ENCODE measurements at regions not wholly inside any gene's neighbourhood (a gene's known extent, or its start where the extent isn't known, plus 50 kb on each side); places are given as distances from the start of the nearest gene placed in this dataset.
A peak's percentile ranks its signal among the peaks of the same experiment; 100 is the strongest.

DNA sequence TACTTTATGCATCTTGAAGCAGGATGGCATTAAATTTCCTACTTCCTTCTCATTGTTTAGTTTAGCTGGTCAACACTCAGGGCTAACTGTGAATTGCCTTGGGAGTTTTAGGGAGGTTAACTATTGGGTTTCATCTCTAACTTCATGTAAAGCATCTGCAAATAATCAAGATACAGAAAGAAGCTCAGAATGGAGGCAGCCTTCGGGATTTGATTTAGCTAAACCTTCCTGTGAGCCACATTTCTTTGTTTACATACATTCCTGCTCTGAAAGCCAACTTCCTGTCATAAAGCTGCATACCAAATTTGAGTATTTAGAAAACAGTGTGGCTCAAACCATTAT, 131.7 kb upstream of the PCDH18 start:
- peak in 1 of 2 experiments; percentile 41 for DNase-seq

DNA sequence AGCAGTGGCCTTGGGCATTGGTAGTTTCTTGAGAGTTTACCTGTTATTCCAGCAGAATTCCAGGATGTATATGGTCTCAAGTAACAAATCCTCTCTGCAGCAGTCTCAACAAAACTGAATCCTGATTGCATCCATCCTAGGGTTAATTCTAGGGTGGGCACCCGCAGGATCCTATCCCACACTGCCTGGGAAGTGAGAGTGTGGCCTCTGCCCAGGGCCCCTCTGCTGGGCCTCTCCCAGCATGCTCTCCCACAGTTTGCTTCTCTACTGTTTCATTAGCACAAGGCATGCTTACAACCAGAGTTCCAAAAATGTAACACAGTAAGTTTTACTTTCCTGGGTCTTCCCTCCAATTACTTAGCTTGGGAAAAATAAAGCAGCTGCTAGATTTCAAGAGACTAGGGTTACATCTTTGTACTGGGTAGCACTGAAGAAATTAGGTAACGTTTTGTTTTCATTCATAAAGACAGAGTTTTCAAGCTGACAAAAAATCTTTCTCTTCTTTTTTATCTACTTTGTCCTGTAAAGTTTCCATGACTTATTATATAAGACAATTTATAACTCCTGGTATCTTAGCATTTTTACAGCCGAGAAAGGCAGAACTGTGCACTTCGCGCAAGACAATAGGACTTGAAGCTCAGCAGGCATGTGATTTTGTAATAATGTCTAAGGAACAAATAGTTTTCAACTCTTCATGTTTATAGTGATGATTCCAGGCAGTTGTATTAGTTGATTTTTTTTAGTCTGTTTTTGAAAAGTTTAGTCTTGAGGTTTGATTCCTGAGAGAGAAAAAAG, 131.2 kb upstream of the PCDH18 start:
- no peak for DNase-seq

DNA sequence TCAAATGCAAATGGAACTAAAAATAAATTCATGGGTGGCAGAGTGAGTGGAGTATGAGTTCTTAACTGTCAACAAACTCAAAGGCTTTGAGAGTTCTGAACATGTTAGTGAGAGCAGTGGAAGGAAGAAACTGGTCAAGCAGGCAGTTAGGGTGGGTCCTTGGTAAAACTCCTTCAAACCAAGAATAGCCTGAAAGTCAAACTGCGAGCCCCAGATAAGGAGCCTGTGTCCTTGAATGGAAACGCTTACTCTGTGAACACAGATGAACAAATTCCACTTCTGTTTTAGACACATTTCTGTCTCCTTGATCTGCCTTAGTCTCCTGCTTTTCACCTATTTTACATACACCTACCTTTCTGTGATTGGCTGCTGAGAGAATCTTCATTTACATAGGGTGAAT, 129.4 kb upstream of the PCDH18 start:
- no peak for DNase-seq

DNA sequence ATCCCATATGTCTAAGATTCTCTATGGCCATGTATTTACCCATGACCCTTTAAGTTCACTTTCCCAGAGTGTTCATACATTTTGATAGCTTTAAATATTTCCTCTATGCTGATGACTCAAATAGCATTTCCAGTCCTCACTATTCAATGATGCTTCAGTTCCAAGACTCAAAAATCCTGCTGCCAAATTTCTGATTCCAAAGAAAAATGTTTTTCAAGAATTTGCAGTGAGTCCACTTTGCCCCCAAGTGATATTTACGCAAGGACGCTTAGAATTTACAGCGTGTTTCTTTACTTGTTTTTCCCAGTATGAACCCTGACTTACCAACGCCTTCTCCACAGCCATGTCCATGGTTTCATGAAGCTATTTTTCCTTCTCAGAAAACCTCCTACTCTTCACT, 127.9 kb upstream of the PCDH18 start:
- DNase-seq = no peak

DNA sequence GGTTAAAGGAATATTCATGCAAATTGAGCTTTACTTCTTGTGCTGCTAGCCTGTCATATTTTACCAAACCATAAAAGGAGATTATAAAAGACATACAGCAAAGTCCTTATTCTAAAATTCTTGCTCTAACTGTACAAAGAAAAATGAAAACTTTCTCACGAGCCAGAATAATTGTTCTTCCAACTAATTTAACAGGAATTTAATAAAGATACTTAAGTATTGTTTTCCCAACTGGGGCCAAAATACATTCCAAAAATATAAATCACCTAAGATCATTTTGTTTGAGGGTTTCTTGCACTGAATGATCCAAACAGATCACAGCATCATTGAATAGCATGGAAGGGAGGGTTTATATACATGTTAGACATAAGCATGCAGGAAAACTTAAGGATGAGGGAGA, 127.1 kb upstream of the PCDH18 start:
- DNase-seq = no peak

DNA sequence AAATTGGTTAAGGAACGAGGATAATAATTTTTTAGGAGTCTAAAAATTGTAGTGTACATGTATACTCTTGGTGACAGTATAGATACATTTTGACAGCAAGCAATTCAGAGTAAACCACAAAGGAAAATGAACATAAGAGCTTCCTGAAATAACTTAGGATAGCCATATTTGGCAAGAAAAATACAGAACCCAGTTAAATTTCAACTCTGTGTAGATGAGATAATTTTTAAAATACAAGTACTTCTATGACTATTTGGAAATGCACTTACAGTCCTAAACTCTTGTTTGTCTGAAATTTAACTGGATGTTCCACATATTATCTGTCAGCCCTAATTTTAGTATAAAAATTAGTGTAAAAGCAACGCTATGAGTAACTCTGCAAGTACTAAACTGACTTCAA, 124.4 kb upstream of the PCDH18 start:
- no peak for DNase-seq

DNA sequence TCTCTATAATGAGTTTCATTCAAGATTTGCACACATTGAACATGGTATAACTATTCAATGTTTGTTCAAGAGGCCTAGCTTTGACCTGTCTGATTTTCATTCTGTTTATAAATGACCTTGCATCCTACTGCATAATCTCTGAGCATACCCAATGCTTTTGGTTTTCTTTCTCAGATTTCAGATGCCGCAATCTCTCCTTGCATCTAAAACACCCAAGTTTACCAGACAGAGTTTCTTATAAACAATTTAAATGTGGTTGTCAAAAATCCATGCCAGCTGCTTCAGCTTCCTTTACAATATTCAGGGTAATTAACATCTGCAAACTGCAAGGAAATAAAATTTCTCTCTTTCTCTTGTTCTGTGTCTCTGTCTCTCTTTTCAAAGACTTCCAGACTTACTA, 123.0 kb upstream of the PCDH18 start:
- no peak for DNase-seq

DNA sequence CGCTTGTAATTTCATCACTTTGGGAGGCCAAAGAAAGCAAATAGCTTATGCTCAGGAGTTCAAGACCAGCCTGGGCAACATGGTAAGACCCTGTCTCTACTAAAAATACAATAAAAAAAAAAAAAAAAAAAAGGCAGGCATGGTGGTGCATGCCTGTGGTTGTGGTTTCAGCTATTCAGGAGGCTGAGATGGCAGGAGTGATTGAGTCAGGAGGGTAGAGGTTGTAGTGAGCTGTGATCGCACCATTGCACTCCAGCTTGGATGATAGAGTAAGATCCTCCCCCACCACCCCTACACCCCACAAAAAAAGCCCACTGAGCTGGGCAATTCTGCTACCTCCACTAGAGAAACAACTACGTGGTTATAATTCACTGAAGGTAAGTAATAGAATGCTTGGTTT, 118.8 kb upstream of the PCDH18 start:
- DNase-seq = no peak

DNA sequence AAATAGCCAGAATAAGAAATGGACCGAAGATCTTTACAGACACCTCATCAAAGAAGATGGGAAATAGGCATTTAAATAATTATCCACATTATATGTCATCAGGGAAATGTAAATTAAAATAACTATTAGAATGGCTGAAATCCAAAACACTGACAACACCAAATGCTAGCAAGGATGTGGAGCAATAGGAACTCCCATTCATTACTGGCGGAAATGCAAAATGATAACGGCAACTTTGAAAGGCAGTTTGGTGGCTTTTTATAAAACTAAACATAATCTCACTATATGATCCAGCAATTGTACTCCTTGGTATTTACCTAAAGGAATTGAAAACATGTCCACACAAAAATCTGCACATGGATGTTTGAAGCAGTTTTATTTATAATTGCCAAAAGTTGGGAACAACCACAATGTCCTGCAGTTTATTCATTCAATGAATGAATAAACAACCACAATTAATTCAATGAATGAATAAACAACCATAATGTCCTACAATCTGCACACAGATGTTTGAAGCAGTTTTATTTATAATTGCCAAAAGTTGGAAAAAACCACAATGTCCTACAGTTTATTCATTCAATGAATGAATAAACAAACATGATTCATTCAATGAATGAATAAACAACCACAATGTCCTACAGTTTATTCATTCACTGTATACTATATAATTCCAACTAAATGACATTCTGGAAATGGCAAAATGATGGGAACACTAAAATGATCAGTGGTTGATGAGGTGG, 117.6 kb upstream of the PCDH18 start:
- DNase-seq = no peak

DNA sequence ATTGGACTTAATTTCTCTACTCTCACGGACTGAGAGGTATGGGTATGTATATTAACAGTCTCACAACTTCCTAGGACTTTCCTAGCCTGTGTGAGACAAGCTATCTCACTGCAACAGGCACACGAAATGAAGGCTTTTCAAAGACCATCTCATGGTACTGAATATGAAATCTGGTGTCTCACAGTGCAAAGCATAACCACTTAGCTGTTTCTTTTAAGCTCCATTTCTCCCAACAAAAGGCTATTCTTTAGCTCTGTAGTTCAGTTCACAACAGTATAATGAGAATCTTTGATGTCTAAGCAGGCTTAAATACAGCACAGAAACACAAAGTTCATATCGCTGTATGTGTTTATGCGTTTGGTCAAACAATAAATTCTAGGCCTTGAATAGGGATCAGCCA, 116.2 kb upstream of the PCDH18 start:
- no peak for DNase-seq

DNA sequence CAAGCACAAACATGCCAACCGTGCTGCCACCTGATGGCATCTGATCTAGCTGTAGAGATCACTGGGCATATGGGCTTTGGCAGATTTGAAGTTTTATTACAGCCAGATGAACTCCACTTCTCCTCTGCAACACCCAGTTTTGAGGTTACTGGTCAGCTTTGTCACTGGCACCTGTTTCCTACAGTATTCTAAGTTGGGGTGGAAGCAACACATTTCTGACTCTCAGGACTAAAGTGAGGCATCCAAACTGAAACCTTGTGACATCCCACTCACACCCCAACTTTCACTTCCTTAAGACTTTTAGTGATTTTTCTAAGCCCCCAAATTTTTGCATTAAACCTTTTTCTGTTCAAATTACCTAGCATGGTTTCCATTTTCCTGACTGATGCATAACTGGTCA, 115.1 kb upstream of the PCDH18 start:
- no peak for DNase-seq

DNA sequence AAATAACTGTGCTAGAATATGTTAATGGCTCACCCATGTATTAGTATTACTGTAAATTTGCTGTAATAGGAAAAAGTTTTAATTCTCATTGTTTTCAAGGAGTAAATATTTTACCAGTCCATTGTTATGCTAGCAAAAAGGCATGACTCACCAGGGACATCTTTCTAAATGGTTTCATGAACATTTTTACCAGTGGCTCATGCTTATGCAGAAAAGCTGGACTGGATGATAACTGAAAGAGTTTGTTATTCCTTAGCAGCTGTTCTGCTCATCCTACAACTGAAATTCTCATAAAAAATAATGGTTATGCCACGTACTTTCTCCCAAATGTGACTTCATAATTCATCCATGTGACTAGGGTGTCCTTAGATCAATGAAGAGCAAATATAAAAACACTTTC, 111.9 kb upstream of the PCDH18 start:
- no peak for DNase-seq

DNA sequence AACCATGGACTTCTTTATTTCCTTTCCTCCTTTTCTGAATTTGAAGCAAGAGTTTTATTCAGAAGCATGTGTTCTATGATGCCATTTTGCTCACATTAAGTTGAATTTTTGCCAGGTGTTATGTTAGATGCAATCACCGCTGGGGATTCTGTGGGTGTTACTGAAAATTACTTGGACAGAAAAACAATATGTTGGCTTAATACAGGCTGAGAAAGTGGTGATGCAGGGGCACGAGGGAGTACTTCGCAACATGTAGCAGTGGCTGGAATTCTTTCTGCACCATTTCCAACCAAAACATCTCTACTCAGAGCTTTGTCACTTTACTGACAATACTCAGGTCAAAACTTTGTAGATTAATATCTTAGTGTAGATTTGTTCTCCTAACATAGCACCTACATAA, 109.2 kb upstream of the PCDH18 start:
- no peak for DNase-seq

DNA sequence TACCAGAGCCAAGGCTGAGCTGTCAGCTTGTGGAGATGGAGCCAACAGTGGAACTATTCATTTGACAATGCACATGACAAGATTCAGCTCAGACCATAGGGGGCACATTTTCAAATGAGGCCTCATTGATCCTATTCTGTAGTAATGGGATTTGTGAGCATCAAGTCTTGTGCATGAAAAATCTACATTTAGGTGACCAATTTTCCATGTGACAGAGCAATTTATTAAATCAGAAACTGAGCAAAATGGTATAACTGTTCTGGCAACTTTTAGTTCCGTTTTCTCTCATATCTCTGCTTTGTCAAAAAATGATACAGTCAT, 108.5 kb upstream of the PCDH18 start:
- no peak for DNase-seq

DNA sequence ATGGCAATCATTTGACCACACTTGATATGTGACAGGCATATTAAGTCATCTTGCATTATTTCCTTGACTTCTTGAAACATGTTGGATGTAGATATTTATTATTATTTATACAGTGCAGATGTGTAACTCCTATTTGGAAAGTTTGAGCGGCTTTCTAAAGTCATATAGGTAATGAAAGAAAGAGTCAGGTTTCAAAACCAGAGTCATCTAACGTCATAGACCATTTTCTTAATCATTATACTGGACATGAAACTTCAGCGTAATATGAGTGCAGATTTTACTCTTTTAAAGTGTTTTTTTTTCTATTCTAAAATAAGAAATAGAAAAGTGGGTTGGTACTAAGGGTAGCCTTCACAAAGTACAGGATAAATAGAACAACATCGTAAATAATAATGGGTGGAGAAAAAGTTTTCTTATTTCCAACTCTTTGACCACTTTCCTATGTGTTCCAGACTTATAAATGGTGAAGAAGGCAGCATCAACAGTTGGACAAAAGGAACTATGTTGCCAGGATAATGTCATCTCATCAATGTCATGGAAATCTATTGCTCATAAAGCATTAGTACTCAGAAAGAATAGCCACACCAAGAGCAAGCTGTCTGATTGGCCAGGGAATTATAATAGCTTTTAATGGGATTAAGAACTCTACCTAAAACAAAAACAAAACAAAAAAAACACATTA, 108.0 kb upstream of the PCDH18 start:
- no peak for DNase-seq

DNA sequence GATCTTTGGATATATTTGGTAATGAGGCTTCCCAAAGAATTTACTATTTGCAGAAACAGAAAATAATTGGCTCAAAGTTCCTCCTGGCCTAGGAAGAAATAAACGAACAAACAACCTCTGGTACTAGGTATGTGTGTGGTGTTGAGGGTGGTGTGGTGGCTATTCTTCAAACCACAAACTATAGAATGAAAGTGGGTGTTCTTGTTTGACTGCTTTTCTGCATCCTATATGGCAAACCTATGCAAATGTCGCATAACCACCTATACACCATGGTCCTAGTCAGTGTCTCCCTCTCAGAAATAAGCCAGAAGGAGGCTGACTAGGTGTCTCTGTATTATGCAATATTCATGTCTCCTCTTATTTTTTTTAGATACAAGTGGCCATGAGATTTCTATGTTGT, 106.6 kb upstream of the PCDH18 start:
- DNase-seq = no peak

DNA sequence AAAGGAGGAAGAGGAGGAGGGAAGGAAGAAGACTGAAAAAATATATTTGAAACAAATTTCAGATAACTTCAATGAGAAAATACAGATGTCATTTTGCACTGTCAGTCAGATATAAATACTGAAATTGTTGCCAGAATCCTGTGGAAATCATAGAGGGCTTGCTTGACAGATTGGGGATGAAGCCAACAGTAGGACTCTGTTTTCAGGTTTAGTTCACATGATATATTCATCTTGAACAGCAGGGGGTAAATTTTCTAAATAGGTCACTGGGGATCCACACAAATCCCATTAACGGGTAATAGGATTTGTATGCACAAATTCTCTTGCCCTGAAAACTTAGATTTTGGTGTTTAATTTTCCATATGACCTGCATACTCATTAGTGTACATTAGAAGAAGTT, 103.3 kb upstream of the PCDH18 start:
- peak in 1 of 2 experiments; percentile 25 for DNase-seq

DNA sequence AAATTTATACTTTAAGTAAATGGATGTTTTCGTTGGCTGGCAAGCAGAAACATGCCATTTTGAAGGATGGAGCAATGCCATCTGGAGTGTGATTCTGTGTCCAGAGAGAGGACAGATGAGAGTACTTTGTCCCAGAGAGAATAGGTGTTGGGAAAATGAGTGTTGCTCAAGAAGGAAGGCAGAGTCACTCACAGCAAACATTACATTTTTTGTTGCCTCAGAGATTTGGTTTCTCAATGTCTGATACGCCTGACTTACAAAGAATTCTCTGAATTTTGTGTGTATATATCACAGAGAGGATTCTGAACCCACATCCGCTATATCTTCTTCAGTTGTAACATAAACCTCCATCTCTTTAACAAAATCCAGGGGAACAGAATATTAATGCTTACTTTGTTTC, 102.8 kb upstream of the PCDH18 start:
- no peak for DNase-seq

DNA sequence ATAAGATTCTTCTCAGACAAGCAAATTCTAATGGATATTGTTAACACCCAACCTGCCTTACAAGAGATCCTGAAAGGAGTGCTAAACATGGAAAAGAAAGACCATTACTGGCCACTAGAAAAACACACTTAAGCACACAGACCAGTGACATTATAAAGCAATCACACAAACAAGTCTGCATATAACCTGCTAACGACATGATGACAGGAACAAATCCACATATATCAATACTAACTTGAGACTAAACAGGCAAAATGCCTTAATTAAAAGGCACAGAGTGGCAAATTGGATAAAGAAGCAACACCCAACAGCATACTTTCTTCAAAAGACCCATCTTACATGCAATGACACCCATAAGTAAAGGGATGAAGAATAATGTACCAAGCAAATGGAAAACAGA, 100.5 kb upstream of the PCDH18 start:
- DNase-seq = no peak

DNA sequence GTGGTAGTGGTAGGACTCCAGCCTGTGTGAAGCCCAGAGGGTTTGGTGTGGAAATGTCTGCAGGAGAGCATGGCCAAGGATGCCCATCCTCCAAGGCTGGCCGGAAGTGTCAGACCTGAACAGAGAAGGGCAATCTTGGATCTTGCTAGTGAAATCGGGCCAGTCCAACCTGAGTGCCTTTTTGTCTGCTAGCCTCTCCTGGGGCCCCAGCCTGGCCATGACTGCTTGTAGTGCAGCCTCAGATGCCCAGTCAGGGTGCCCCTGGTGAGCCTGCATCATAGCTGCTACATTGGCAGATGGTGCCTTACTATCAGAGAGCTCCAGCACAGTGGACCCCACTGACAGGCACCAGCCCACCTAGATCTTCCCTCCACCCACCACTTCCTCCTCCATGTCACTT, 99.3 kb upstream of the PCDH18 start:
- DNase-seq = no peak

DNA sequence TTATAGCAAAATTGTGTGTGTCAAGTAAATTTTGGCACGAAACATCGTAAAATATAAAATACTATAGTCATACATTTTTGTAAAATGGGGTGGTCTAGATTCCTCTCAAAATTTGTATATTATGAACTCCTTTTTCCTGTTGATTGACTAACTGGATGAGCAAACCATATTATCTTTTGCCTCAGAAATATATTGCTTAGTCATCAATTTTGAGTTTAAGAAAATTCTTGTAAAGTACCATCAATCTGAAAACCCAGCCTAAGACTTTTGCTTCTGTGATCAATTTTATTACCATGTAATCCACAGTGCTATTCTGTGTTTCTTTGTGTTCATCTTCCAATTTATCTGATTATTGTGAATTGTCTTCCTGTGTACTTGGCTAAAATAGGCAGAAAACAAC, 98.0 kb upstream of the PCDH18 start:
- DNase-seq = no peak

DNA sequence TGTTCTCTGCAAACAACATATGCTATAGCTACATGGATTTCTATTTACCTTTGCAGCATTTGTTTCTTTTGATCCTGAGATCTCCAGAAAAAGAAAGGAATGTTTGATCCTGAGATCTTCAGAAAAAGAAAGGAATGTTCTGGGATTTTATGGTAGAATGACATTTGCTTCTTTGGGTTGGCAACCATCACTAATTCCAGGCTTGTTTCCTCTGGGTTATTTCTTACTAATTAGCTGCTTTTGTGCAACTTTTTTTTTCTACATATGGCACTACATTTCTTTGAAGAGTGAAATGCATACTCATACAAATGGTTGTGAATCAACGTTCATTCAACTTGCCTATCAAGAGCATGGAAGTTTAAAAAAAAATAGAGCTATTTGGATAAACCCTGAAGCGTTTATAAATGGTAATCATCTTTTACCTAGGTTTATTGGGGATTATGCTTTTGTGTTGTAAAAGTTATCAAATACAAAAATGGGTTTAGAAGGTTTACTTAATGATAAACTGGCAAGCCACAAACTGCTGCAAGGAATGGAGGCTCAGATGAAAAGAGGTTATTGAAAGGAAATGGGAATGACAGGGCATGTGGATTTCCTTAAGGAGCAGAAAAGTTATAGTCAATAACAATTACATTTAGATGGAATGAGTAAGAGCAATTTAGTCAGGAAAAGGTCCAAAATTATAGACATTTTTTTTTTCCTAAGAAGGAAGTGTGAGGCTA, 95.6 kb upstream of the PCDH18 start:
- DNase-seq = no peak

DNA sequence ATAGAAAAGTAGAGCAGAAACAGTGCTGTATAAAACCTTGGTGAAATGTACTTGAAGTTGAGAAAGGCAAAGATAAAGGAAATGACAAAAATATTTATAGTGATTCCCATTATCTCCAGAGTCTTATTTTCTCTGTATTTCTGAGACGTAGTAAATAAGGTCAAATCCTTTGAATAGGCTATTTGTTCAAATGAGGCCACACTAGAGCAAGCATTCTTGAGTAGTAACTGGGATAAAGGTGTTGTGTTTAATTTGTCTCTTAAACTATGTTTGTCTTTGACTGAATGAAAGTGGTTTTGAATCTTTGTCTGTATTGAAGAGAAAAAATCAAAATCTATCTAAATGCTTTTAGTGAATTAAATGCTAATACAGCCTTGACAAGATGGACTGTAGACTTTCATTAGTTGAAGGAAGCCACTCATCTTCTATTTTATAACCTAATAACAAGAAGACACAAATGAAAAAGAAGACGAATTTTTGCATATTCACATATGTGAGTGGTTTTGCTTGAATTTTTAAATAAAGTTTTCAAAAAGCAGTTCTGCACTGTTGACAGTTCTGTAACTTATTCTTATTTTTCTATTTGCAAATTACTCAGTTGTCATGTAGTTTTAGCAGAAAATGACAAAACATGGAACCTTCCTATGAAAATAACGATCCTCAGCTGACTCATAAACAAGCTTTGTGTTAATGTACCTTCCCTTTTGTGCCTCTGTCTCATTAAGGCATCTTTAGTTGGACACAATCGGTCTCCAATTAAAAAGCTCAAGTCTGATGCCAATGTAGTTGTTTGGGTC, 94.8 kb upstream of the PCDH18 start:
- no peak for DNase-seq

Measured in NCI-H2081 (cell line).